ENCODE measurements at regions not wholly inside any gene's neighbourhood (a gene's known extent, or its start where the extent isn't known, plus 50 kb on each side); places are given as distances from the start of the nearest gene placed in this dataset.

DNA sequence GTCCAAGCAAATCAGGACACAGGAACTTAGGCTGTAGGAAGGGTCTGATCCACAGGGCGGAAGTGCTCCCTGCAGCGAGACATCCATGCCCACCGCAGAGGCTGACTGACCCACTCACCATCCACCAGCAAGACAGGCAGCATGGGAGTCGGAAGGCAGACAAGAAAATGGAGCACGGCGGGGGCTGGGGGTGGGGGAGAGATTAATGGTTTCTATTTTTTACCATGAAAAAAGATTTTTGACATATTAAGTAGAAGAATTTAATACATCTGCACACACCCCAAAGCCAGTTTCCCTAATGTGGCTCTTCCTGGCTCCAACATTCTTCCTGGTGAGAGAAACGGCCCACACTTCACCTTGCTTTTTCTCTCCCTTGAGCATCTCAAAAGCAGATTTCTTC lies 55.1 kb upstream of the ST8SIA3 start:
- no peak for TF ChIP-seq CTCF (IDR thresholded peaks at IDR 0.05; ENCODE audit: control insufficient read depth, insufficient read depth, low read depth, low read length, missing control alignments)
- no peak for DNase-seq (ENCODE audit: low read depth)
- H3K4me3 ChIP-seq (ENCODE audit: control insufficient read depth, low read depth, low read length): no peak overlapping the region

DNA sequence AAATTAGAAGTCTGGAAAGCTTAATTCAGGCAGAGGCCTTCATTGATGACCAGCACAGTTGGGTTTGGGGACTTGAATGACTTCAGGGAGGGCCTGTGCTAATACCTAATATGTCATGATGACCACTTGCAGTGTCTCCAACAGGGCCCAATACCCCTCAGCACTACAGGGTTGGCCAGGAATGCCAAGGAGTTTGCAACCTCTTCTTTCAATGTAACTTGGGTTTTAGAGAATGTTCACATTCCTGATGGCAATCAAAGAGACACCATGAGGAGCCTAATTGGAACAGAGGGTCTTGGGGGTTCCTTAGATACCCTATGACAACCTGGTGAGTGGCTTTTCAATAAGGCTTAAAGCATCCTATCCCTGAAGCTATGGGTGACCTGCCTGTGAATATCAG lies 52.4 kb upstream of the ST8SIA3 start:
- TF ChIP-seq CTCF (IDR thresholded peaks at IDR 0.05; ENCODE audit: control insufficient read depth, insufficient read depth, low read depth, low read length, missing control alignments): no peak
- H3K4me3 ChIP-seq (ENCODE audit: control insufficient read depth, low read depth, low read length): no peak overlapping the region
- no peak for DNase-seq (ENCODE audit: low read depth)

- TF ChIP-seq CTCF (IDR thresholded peaks at IDR 0.05; ENCODE audit: control insufficient read depth, insufficient read depth, low read depth, low read length, missing control alignments): no peak
- H3K4me3 ChIP-seq (ENCODE audit: control insufficient read depth, low read depth, low read length): no peak overlapping the region
- DNase-seq (ENCODE audit: low read depth): no peak
These were observed 50.5 kb upstream of the ST8SIA3 start for GRCh38 chr18:57301573-57302559.
